Neural cell (in vitro differentiated cells): ENCODE measurements at regions not wholly inside any gene's neighbourhood (a gene's known extent, or its start where the extent isn't known, plus 50 kb on each side); places are given as distances from the start of the nearest gene placed in this dataset.

Source experiments
- H2AFZ ChIP-seq: fragments of 200-600, 300-800 bp; sonication (generic), shearing (Covaris generic); 2 replicates; pipeline ENCODE4 v1.6.0; 2014; ENCODE audit warnings: low read depth, mild to moderate bottlenecking, antibody characterized with exemption, low read length, moderate library complexity
- H3F3A ChIP-seq: fragments of 200-600 bp; shearing (Covaris generic); 2 replicates; pipeline ENCODE4 v1.6.1; 2016; ENCODE audit warnings: mild to moderate bottlenecking, moderate library complexity, mixed read lengths, antibody characterized with exemption, low read length; ENCODE audit not compliant: insufficient read depth, poor library complexity, severe bottlenecking
- H3K27ac ChIP-seq: fragments of 200-600, 300-800 bp; sonication (generic), shearing (Covaris generic); 2 replicates; pipeline ENCODE4 v1.5.1; 2014; ENCODE audit warnings: mild to moderate bottlenecking, low read length, moderate library complexity
- H3K27me3 ChIP-seq: fragments of 300-800, 200-600 bp; sonication (generic), shearing (Covaris generic); 2 replicates; pipeline ENCODE4 v1.6.0; 2014; ENCODE audit warnings: mild to moderate bottlenecking, low read depth, low read length, moderate library complexity; ENCODE audit not compliant: insufficient read depth
- H3K36me3 ChIP-seq: fragments of 300-800, 200-600 bp; sonication (generic), shearing (Covaris generic); 2 replicates; pipeline ENCODE4 v1.5.1; 2014; ENCODE audit warnings: mild to moderate bottlenecking, antibody characterized with exemption, low read length, moderate library complexity; ENCODE audit not compliant: insufficient read depth
- H3K4me2 ChIP-seq: fragments of 300-800, 200-600 bp; sonication (generic), shearing (Covaris generic); 2 replicates; pipeline ENCODE4 v1.6.0; 2014; ENCODE audit warnings: mild to moderate bottlenecking, low read length
- H3K4me3 ChIP-seq: fragments of 300-800, 200-600 bp; sonication (generic), shearing (Covaris generic); 2 replicates; pipeline ENCODE4 v1.5.1; 2014; ENCODE audit warnings: mild to moderate bottlenecking, low read length, moderate library complexity
- H3K79me2 ChIP-seq: fragments of 200-600 bp; shearing (Covaris generic); replicated peaks from 2 replicates; pipeline ENCODE4 v1.6.0; 2014; ENCODE audit warnings: mild to moderate bottlenecking, low read length, moderate library complexity; ENCODE audit not compliant: insufficient read depth
- H3K9ac ChIP-seq: fragments of 300-800, 200-600 bp; sonication (generic), shearing (Covaris generic); 2 replicates; pipeline ENCODE4 v1.6.1; 2016; ENCODE audit warnings: mild to moderate bottlenecking, low read length, mixed read lengths
- H3K9me2 ChIP-seq: fragments of 200-600 bp; shearing (Covaris generic); 2 replicates; pipeline ENCODE4 v1.6.1; 2016; ENCODE audit warnings: mild to moderate bottlenecking, low read length, mixed read lengths; ENCODE audit not compliant: insufficient read depth
- H3K9me3 ChIP-seq: fragments of 200-600, 300-800 bp; sonication (generic), shearing (Covaris generic); 2 replicates; pipeline ENCODE4 v1.6.1; 2016; ENCODE audit warnings: mild to moderate bottlenecking, mixed run types, low read length, moderate library complexity, mixed read lengths
- H4K20me1 ChIP-seq: fragments of 200-600 bp; shearing (Covaris generic); 2 replicates; pipeline ENCODE4 v1.6.1; 2016; ENCODE audit warnings: mild to moderate bottlenecking, mixed run types; ENCODE audit not compliant: insufficient read depth
- EP300 ChIP-seq: fragments of 450-650 bp; conservative IDR thresholded peaks from 2 replicates; pipeline ENCODE4 v1.6.1; 2014; ENCODE audit warnings: antibody characterized with exemption, mild to moderate bottlenecking, moderate library complexity; ENCODE audit not compliant: poor library complexity, severe bottlenecking
- EZH2 ChIP-seq: fragments of 200-600, 300-800 bp; shearing (Covaris generic), sonication (generic); IDR thresholded peaks from 2 replicates; pipeline ENCODE4 v1.6.1; 2014; ENCODE audit warnings: antibody characterized with exemption, low read length, borderline replicate concordance, mild to moderate bottlenecking; ENCODE audit not compliant: insufficient read depth, poor library complexity, severe bottlenecking
- MXI1 ChIP-seq: fragments of 450-650 bp; conservative IDR thresholded peaks from 2 replicates; pipeline ENCODE4 v1.6.1; 2014; ENCODE audit warnings: antibody characterized with exemption, mild to moderate bottlenecking; ENCODE audit not compliant: poor library complexity, severe bottlenecking
- POLR2AphosphoS5 ChIP-seq: IDR thresholded peaks from 2 replicates; pipeline ENCODE4 v1.6.1; 2012
- RAD21 ChIP-seq: fragments of 450-650 bp; conservative IDR thresholded peaks from 2 replicates; pipeline ENCODE4 v1.6.1; 2014; ENCODE audit warnings: antibody characterized with exemption, mild to moderate bottlenecking, moderate library complexity
- SMC3 ChIP-seq: fragments of 450-650 bp; conservative IDR thresholded peaks from 2 replicates; pipeline ENCODE4 v1.6.1; 2014; ENCODE audit warnings: antibody characterized with exemption, mild to moderate bottlenecking, moderate library complexity; ENCODE audit not compliant: poor library complexity
- TAF1 ChIP-seq: IDR thresholded peaks from 2 replicates; pipeline ENCODE4 v1.6.1; 2012; ENCODE audit warnings: low read depth
- TF ChIP-seq, protein P1 (sequence below): fragments of 450-650 bp; IDR thresholded peaks from 2 replicates; pipeline ENCODE4 v1.5.1; 2014; ENCODE audit warnings: antibody characterized with exemption, mild to moderate bottlenecking, moderate library complexity; ENCODE audit not compliant: poor library complexity, severe bottlenecking
- TF ChIP-seq, protein P2 (sequence below): IDR thresholded peaks from 2 replicates; pipeline ENCODE4 v1.6.1; 2012; ENCODE audit warnings: borderline replicate concordance

DNA sequence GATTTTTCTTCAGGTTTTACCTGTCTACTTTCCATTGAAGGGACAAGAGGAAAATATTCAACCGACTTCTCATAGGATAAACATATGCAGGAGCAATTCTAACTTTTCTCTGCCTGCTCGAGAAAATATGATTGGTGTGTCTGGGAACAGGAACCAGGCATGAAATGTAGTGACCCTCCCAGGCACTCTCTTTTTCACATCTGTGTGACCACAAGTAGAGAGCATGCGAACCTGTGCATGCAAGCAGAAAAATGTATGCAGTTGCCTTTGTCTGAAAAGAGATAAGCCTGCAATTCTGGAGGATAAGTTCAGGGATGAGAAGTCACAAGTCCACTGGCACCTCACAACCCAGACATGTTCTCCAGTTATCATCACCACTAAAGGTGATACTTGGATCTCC is 583.5 kb upstream of the FAT3 start:
- no peak overlapping the region for H3K9ac ChIP-seq
- TF ChIP-seq, protein P1, sequence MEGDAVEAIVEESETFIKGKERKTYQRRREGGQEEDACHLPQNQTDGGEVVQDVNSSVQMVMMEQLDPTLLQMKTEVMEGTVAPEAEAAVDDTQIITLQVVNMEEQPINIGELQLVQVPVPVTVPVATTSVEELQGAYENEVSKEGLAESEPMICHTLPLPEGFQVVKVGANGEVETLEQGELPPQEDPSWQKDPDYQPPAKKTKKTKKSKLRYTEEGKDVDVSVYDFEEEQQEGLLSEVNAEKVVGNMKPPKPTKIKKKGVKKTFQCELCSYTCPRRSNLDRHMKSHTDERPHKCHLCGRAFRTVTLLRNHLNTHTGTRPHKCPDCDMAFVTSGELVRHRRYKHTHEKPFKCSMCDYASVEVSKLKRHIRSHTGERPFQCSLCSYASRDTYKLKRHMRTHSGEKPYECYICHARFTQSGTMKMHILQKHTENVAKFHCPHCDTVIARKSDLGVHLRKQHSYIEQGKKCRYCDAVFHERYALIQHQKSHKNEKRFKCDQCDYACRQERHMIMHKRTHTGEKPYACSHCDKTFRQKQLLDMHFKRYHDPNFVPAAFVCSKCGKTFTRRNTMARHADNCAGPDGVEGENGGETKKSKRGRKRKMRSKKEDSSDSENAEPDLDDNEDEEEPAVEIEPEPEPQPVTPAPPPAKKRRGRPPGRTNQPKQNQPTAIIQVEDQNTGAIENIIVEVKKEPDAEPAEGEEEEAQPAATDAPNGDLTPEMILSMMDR: no peak
- TF ChIP-seq RAD21 (no peak), EZH2 (no peak), EP300 (no peak), SMC3 (no peak), POLR2AphosphoS5 (no peak), TAF1 (no peak), MXI1 (no peak)
- TF ChIP-seq, protein P2, sequence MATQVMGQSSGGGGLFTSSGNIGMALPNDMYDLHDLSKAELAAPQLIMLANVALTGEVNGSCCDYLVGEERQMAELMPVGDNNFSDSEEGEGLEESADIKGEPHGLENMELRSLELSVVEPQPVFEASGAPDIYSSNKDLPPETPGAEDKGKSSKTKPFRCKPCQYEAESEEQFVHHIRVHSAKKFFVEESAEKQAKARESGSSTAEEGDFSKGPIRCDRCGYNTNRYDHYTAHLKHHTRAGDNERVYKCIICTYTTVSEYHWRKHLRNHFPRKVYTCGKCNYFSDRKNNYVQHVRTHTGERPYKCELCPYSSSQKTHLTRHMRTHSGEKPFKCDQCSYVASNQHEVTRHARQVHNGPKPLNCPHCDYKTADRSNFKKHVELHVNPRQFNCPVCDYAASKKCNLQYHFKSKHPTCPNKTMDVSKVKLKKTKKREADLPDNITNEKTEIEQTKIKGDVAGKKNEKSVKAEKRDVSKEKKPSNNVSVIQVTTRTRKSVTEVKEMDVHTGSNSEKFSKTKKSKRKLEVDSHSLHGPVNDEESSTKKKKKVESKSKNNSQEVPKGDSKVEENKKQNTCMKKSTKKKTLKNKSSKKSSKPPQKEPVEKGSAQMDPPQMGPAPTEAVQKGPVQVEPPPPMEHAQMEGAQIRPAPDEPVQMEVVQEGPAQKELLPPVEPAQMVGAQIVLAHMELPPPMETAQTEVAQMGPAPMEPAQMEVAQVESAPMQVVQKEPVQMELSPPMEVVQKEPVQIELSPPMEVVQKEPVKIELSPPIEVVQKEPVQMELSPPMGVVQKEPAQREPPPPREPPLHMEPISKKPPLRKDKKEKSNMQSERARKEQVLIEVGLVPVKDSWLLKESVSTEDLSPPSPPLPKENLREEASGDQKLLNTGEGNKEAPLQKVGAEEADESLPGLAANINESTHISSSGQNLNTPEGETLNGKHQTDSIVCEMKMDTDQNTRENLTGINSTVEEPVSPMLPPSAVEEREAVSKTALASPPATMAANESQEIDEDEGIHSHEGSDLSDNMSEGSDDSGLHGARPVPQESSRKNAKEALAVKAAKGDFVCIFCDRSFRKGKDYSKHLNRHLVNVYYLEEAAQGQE: no peak
- no peak overlapping the region for H3K4me2 ChIP-seq
- H4K20me1 ChIP-seq: no peaks in the 10 kb centered on the region
- no peak overlapping the region for H2AFZ ChIP-seq
- H3F3A ChIP-seq: no peaks in the 10 kb centered on the region
- no peaks in the 10 kb centered on the region for H3K9me2 ChIP-seq
- H3K27ac ChIP-seq: no peak overlapping the region
- H3K36me3 ChIP-seq: no peaks in the 10 kb centered on the region
- H3K27me3 ChIP-seq: no peaks in the 10 kb centered on the region
- H3K9me3 ChIP-seq: no peaks in the 10 kb centered on the region
- no peaks in the 10 kb centered on the region for H3K79me2 ChIP-seq
- H3K4me3 ChIP-seq: no peak overlapping the region

DNA sequence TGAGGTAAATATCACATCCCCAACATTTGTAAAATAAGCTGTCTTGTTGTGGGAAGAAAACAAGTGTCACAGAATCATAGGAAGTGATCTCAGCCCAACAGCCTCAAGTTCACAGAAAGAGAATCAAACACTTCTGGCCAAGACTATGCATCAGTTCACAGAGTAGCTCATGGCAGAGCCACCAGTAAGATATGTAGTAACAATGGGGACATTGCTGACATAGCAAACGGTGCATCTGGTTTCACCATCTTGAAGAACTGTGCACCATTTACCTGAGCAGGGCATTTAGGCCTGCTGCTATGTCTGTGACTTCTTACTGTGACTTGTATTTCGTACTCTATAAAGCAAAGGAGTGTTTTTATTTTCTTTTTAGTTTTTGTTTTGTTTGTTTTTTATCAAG is 585.3 kb upstream of the FAT3 start:
- Histone ChIP-seq H3K27ac (no peak overlapping the region), H3K79me2 (no peaks in the 10 kb centered on the region), H3K36me3 (no peaks in the 10 kb centered on the region), H3K27me3 (no peaks in the 10 kb centered on the region), H2AFZ (no peak overlapping the region), H3F3A (no peaks in the 10 kb centered on the region), H3K4me2 (no peak overlapping the region), H3K9me3 (no peaks in the 10 kb centered on the region), H4K20me1 (no peaks in the 10 kb centered on the region), H3K4me3 (no peak overlapping the region), H3K9me2 (no peaks in the 10 kb centered on the region), H3K9ac (no peak overlapping the region)
- TF ChIP-seq SMC3 (no peak), RAD21 (no peak), POLR2AphosphoS5 (no peak), EP300 (no peak), MXI1 (no peak), TAF1 (no peak), EZH2 (no peak)
- TF ChIP-seq, protein P2: no peak
- TF ChIP-seq, protein P1: no peak
